SK-N-DZ (cell line): ENCODE measurements at regions not wholly inside any gene's neighbourhood (a gene's known extent, or its start where the extent isn't known, plus 50 kb on each side); places are given as distances from the start of the nearest gene placed in this dataset.
A peak's percentile ranks its signal among the peaks of the same experiment; 100 is the strongest.

Experiments used
- DNase-seq: peaks from one replicate; pipeline ENCODE4 v3.0.0-alpha.2; 2015; ENCODE audit warnings: low spot score

DNA sequence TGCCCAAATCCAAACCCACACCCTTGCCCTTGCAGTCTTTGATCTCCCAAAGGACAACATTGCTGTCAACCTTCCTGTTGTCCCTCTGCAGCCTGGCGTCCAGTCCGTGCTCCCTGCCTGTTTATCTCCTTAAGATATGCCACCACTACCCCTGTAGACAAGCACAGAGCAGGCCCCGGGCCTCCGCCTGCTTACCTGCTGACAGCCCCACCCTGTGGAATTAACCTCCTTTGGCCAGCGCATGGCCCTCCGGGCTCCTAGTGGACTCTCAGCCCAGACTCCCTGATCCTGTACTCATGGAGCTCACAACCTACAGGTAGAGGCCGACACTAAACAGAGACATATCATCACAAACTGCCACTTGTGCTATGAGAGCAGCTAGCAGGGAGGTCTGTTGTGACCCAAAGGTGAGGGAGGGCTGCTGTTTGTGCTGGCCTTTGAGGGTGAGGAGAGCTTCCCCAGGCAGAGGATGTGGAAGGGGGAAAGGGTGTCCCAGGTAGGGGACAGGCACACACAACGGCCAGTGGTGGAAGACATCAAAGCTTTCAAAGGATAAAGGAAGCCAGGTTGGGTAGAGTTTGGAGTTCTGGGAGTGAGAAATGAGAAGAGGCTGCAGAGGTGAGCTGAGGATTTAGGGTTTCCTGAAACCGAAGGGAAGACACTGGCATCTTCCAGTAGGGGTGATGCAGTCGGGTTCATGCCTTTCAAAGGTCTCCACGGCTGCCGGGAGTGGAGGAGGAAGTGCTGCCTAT is 174.5 kb upstream of the ZMIZ1 start:
- no peak for DNase-seq

DNA sequence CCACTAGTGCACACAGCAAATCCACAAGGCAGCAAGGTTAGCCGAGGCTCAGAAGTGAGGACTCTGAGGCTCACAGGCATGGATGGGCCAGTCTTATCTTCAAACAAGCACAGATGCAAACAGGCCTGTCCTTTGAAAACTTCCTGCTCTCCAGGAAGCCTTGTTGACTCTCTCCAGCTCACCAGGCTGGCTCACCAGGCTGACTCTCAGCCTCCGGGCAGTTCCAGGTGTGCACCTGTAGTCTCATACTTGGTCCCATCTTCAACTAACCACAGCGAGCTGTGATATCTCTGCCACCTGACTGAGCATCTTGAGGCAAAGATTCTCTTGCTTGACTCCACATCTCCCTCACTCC is 173.9 kb upstream of the ZMIZ1 start:
- DNase-seq = no peak

DNA sequence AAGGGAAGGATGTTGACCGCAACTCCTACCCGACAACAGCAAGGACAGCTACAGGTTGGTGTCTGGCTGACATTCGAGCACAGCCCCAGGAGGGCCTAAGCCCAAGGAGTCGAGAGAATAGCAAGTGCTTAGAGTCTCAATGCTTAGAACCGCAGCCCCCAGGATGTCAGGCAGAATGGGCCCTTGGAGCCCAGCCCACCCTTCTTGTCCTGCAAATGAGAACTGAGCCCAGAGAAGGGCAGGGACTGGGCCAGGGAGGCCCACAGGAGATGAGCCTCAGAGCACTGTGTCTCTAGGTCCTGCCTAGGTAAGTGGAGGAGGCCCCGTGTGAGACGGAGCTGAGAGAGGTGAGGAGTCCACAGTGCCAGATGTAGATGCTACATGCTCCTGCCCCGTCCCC is 173.3 kb upstream of the ZMIZ1 start:
- DNase-seq = no peak

DNA sequence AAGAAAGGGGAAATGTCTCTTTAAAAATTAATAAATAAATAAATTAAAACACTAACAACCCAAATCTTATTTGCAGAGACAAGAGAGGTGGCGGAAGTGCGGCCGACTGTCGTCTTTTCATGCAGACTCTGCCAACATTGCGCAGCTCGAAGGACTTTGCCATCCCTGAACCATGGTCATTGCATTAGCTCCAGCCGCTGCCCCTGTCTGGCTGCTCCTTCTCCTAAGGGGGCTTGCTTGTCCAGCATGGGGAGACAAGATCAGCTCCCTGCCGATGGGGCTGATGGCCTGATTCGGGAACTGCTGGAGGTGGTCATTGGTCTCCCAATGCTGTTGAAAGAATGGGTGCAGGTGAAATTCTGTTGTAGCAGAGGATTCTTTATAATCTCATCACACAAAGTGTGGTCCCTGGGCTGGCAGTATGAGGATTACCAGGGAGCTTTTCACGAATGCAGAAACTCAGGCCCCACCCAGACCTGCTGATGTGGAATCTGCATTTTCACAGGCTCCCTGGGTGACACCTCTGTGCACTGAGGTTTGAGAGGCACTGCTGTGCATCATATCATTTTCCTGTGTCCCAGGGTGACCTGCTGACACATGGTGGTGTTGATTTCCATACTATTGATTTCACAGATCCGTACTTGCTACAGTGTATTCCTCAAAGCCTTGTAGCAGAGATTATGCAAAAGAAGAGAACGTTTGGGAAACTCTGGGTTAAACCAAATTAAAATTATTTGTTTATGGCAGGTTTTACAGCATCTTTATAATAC is 172.4 kb upstream of the ZMIZ1 start:
- no peak for DNase-seq

DNA sequence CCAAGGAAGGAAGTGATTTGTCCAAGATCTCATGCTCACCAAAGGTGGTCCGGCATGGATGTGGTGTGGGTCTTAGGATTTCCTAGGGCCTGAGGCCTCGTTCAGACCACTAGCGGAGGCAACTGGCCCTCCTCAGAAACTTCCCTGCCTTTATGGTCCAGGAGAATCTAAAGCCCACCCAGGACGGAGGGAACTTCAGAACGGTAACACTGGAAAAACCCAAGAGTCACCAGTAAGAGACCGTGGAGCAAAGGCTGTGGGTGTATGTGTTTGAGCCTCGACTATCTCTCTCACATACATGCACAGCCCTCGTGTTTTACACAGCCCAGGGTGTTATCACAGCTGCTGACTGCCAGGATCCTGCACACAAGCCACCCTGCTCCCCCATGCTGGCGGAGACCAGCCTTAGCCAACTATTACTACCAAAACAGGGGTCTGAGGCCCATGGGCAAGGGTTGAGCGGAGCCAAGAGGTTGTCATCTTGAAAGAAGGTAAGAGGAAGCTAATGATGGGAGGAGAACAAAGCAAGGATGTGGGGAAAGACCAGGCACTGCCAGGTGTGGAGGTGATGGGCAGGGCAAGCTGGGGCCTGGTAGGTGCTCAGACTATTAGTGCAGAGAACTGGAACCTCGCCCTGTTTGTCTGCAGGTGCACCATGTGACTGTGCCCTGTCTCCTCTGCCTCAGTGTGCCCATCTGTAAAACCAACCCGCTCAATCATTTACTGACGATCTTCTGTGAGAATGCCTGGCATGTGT is 170.2 kb upstream of the ZMIZ1 start:
- no peak for DNase-seq

DNA sequence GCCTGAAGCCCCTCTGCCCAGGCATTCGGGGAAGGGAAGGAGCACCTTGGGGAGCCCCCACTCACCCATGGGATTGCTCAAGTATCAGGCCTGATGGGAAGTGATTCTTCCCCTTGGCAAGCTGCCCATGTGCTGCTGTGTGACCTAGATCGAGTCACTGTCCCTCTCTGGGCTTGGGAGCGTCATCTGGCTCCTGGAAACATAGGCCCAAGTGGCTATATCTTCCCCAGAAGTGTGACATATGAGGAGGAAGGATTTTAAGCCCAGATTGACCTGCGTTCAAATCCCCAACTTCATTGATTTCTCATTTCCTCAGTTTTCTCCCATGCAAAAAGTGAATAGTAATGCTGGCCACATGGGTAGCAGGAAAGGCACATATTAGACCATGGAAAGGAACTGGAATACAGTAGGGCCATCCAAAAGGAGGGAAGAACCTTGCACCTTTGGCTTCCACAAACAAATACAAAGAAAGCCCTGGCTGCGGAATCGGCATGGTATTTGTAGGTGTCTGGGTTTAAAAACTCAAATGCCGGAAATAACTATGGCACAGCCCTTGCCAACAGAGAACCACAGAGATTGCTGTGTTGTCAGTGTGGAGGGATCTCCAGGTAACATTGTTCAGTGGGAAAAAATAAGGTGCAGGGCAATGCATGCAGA is 169.5 kb upstream of the ZMIZ1 start:
- no peak for DNase-seq

DNA sequence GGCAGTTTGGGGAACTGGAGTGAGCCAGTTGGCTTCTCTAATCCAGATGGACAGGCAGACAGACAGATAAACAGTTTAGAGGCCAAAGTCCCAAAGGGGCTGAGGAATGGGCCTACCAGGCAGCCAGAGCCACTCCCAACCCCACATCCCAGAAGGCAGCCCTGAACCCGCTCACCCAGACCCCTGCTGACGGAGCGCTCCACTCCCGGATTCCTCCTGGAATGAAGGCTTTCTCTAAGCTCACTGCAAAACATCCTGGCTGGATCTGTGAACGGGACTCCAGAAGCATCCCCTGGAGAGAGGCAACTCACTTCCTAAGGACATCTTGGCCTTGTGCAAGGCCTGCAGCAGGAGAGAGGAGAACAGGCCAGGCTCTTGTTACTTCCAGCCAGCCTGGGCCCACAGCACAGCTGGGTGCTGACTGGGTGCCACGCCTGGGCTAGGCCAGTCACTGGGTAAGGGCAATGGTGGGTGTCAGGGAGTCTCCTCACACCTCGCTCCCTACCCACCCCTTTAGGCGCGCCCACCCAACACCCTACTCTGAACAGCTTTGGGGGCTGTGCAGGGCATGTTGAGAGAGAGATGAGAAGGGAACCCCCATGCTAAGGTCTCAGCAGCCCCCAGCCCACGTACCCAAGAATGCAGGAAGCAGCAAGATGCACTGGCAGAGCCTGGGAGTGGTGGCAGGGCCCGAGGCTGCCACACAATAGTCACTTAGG is 168.6 kb upstream of the ZMIZ1 start:
- no peak for DNase-seq

DNA sequence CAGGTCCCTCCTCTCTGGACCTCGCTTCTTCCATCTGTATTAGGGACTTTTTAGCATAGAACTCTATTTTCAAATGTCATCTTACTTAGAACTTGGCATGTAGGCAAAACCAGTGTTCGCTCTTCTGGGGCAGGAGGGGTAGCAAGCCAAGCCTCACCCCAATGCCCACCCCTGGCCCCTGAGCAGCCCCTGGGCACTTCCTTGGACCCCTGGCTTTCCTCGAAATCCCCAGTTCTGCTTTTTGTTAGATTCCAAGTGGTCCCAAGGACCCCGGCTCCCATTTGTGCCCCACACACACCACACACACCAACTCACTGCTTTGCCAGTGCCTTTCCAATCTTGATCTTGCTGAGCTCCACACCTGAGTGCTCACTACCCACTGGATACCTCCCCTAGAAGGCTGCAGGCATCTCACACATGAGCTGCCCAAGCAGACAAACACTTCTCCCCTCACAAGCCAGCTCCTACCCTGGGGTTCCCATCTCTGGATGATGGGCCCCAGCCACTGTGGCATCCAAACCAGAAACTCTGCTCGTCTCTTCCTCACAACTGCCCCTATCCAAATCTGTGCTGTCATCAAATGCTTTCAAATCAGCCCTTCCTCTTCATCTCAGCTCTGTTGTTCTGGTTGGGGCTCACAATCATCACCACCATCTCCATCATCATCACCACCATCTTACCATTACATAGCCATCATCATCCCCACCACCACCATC is 167.9 kb upstream of the ZMIZ1 start:
- DNase-seq = no peak

DNA sequence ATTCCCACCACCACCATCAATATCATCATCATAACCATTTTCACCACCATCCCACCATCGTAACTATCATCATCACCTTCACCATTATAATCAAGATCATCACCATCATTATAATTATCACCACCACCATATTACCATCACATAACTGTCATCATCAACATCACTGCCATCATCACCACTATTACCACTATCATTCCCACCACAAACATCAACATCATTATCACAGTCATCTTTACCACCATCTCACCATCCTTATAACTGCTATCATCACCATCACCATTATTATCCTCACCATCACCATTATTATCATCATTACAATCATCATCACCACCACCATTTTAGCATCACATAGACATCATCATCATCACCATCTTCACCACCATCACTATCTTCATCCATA is 167.1 kb upstream of the ZMIZ1 start:
- DNase-seq = no peak

DNA sequence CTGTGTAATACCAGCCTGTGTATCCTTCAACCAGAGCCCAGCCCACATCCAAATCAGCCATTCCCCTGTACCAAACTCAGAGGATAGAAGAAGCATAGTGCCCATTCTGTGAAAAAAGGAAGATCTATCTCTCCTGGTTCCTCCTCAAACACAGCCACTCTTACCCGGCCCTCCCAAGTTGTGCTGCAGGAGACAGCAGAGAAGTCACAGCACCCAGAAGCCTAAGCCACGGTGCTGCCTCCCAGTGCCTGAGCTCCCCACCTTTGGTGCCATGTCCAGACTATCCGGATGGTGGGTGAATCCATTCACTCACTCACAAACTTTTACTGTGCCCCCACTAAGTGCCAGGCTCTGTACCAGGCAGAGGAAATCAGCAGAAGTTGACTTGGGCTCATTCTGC is 166.0 kb upstream of the ZMIZ1 start:
- DNase-seq = no peak

DNA sequence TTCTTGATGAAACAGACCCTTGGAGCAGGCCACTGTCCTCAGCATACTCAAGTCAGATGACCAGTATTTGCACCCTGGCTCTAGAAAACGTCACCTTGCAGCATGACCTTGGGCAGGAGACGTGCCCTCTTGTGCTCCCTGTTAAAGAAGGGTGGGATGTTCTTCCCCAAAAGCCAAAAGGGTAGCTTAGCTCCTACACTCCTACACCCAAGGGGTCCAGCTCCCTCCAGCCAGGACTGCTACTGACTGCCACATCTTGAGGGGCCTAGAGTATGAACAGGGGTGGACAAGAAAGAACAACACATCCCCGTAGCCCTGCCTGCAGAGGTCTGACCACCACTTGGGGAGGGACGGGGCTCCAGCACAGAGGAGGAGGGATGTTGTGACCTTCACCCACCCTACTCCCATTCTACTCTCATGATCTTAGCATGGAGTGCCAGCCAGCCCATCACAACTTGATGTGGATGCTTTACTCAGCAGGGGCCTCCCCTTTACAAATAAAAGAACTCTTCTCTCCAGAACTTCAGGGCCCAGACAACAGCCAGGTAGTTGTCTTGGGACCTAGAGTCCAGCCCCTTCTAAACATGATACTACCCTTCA is 165.3 kb upstream of the ZMIZ1 start:
- DNase-seq = no peak

DNA sequence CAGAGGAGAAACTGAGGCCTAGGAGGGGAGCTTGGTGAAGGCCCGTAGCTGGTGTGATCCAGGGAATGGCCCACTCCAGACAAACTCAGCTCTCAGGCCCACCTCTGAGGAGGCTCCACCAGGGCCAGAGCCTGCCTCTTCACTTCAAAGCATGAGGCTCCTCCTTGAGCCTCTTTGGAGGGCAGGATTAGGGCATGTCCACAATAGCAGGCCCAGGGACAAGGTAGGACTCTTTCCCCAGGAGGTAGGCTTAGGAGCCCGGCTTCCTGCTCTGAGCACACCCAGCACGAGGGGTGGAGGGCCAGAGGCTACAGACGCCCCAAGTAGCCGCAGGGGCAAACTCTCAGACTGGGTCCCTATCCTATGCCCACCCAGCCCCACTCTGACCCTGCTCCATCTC is 164.6 kb upstream of the ZMIZ1 start:
- no peak for DNase-seq

DNA sequence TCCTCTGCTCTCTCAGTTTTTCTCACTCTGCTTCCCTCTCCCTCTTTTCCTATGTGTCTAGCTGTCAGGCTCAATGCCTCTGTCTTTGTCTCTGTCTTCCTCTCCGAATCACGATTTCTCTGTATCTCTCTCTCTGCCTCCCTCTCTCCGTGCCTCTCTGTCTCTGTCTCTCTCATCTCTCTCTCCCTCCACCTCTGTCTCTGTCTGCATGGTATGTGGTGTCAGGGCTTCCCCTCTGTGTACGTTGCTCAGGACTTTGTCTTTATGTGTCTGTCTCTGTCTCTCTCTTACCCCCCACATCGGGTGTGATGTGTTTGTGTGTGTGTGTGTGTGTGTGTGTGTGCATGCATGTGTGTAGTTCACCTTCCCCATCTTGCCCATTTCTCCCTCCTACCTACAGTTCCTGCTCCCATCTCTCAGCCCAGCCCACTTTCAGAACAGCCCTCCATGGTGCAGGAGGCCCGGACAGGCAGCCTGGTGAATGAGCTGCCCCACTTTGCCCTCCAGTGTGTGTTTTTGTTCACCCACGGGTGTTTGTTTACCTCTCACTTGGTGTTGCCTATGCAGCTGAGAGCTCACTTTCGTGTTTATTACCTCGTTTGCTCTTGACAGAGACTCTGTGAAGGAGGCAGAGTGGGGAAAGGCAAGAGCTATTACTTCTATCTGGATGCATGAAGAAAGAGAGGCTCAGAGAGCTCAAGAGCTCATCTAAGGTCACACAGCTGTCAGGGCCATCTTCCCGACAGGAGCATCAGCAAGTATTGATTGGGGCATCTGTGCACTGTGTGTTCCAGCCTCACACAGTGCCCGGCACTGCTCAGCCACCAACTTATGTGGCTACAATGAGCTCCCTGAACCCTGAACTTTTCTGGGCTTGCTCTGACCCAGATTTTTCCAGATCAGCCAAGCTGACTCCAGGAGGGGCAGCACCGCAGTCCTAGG is 163.5 kb upstream of the ZMIZ1 start:
- DNase-seq = no peak

DNA sequence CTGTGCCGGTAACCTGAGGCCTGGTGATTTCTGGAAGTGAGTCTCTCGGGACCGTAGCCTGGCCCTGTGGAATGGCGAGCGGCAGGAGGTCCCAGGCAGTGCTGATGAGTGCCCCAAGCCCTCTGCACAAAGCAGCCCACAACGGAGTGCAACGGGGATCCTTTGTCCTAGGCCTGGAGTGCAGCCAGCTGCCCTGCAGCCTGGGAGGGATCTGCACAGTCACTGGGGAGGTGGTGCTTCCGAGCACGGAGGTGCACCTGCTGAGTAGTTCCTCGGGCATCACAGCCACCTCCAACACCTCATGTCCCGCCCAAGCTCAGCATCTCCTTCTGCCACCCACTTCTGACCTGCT is 162.8 kb upstream of the ZMIZ1 start:
- no peak for DNase-seq

DNA sequence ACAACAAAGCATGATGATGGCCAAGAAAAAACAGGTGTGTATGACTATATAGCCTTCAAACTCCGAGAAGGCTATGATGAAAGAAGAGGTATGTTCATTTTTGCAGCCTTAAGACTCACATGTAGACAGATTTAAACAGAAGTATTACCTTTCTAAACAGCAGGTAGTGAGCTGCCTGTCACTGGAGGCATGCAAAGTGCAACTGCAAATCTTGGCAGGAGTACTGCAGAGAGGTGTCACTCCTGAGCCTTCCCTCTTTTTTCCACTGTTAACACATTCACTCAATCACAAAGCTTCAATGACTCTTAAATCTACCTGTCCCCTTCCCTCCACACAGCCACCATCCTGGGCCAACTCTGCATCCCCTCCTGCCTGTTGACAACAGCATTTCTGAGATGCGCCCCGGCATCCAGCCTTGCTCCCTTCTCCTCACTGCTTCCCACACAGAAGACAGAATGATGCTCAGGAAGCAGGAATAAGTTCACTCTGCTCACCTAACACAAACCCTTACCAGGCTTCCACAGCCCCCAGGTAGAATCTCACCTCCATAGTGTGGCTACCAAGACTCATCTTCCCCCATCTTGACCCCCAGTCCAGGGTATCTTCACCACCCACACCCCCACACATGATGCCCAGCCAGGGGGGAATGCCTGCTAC is 161.9 kb upstream of the ZMIZ1 start:
- no peak for DNase-seq

DNA sequence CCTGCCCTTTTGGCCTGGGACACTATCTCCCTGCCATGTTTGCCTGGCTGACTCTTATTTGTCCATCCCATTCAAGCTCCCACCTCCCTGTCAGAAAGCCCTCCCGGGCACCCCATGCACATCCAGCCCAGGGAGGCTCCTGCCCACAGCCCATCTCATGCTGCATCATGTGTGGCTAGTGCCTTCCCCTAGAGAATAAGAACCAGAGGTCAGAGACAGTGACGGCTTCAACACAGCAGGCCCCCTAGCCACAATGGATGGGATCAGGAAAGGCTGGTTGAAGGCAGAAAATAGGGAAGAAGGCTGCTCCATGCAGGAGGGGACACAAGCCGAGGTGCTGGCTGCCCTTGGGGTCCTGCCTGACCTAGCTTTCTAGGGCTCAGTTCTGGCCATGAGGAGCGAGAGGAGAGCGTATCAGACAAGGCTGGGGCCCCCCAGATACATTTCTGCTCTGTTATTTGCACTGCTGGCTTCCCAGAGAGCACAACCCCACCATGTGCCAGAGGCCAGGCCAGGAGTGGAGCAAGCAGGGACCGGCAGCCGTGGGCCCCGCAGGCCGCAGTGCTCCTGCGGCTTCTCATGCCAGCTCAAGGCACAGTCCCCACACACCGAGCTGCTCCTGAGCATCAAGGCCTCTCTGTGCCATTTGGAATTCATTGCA is 161.1 kb upstream of the ZMIZ1 start:
- peak; percentile 49 for DNase-seq

DNA sequence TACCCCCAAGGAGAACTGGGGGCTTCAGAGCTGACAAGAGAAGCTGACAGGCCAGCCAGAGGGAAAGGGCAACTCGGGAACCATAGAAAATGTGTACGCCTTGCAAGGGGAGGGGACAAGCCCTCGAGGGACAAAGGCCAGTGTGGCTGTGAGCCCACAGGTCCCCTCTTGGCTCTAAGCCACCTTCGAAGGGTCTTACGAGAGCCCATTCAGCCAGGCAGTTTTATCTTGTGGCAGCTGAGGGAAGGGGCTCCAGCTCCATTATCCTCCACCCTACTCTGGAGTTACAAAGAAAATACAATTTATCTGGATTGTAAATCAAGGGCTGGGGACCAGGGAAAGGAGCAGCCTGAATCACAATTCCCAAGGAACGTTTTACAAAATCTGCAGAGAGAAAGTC is 159.5 kb upstream of the ZMIZ1 start:
- DNase-seq = no peak

DNA sequence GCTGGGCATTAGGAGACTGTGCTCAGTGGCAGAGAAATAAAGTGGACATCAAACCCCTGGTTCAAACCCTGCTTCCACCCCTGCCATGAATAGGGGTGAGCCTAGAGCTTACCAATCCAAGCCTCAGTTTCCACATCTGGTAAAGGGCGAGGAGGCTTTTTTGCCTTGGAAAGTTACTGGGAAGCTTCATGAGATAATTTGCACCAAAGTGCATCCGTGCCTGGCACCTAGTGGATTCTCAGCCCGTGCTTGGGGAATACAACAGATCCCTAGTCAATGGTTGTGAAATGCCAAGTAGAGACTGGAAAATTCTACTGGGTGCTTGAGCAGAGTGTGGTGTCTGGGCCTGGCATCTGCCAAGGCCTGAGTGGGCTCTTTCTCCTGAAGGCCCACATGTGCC is 158.7 kb upstream of the ZMIZ1 start:
- no peak for DNase-seq
